Progenitor cell of endocrine pancreas (in vitro differentiated cells): ENCODE measurements at regions not wholly inside any gene's neighbourhood (a gene's known extent, or its start where the extent isn't known, plus 50 kb on each side); places are given as distances from the start of the nearest gene placed in this dataset.
"Not testable (repeated sequence)": the region's sequence is repeated elsewhere in the genome, so short reads cannot be mapped to it uniquely, and the experiment has no call there.

ENCODE experiments used
- DNase-seq: peaks from one replicate; pipeline ENCODE4 v3.0.0; 2021; ENCODE audit warnings: low spot score; ENCODE audit not compliant: unreplicated experiment
- H3K27ac Mint-ChIP-seq: 2 replicates; pipeline ENCODE4 v1.8.0; 2021; ENCODE audit warnings: mild to moderate bottlenecking, moderate library complexity, mixed read lengths
- H3K27me3 Mint-ChIP-seq: 2 replicates; pipeline ENCODE4 v1.8.0; 2021; ENCODE audit warnings: mixed read lengths
- H3K36me3 Mint-ChIP-seq: 2 replicates; pipeline ENCODE4 v1.8.0; 2022; ENCODE audit warnings: mixed read lengths; ENCODE audit not compliant: insufficient read depth
- H3K4me1 Mint-ChIP-seq: 2 replicates; pipeline ENCODE4 v1.8.0; 2021; ENCODE audit warnings: low read depth, mixed read lengths
- H3K4me3 Mint-ChIP-seq: 2 replicates; pipeline ENCODE4 v1.8.0; 2021; ENCODE audit warnings: low read depth, mild to moderate bottlenecking, moderate library complexity, mixed read lengths
- H3K9me3 Mint-ChIP-seq: 2 replicates; pipeline ENCODE4 v1.8.0; 2021; ENCODE audit warnings: low read depth, mixed read lengths
- TF ChIP-seq, protein P1 (sequence below): fragments of 200-600 bp; sonication (generic); IDR thresholded peaks from one replicate; pipeline ENCODE4 v1.5.0; 2021; ENCODE audit warnings: antibody characterized with exemption, mild to moderate bottlenecking; ENCODE audit not compliant: unreplicated experiment

DNA sequence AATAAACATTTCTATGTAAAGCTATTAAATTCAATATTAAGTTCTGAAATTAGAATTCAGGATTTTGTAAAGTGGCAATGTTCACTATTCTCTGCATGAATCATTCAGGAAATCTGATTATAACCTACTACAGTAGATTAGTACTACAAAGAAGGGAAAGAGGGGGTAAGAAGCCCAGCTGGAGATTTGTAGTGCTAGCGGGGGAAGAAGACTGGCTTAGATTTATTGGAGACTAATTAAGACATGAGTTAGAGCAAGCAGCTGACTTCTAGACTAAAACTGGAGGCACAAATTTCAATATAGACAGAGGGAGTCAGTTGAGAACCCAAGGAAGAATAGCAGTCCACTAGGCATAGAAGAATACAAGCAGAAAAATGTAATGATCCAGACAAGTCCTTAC, 55.8 kb upstream of the SETMAR start:
- H3K27me3 Mint-ChIP-seq: peaks cover 3% of the 10 kb centered on the region

DNA sequence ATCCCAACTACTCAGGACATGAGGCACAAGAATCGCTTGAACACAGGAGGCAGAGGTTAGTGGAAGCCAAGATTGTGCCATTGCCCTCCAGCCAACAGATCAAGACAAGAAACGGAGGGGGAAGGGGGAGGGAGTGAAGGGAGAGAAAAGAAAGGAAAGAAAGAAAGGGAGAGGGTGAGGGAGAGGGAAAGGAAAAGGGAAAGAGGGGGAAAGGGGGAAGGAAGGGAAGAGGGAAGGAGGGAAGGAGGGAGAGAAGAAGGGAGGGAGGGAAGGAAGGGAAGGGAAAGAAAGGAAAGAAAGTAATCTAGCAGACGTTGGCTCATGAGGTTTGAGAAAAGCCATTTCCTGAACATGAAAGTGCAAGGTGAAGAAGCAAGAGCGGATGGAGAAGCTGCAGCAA, 53.1 kb upstream of the SETMAR start:
- no peaks in the 10 kb centered on the region for H3K27me3 Mint-ChIP-seq
- DNase-seq: no peak
- H3K27ac Mint-ChIP-seq: no peak overlapping the region
- TF ChIP-seq, protein P1, sequence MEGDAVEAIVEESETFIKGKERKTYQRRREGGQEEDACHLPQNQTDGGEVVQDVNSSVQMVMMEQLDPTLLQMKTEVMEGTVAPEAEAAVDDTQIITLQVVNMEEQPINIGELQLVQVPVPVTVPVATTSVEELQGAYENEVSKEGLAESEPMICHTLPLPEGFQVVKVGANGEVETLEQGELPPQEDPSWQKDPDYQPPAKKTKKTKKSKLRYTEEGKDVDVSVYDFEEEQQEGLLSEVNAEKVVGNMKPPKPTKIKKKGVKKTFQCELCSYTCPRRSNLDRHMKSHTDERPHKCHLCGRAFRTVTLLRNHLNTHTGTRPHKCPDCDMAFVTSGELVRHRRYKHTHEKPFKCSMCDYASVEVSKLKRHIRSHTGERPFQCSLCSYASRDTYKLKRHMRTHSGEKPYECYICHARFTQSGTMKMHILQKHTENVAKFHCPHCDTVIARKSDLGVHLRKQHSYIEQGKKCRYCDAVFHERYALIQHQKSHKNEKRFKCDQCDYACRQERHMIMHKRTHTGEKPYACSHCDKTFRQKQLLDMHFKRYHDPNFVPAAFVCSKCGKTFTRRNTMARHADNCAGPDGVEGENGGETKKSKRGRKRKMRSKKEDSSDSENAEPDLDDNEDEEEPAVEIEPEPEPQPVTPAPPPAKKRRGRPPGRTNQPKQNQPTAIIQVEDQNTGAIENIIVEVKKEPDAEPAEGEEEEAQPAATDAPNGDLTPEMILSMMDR: no peak
- H3K4me3 Mint-ChIP-seq: no peak overlapping the region
- H3K9me3 Mint-ChIP-seq: peaks cover 2% of the 10 kb centered on the region
- no peaks in the 10 kb centered on the region for H3K36me3 Mint-ChIP-seq
- H3K4me1 Mint-ChIP-seq: no peaks in the 10 kb centered on the region

More for the DNA sequence above, 55.8 kb upstream of the SETMAR start:
- no peaks in the 10 kb centered on the region for H3K36me3 Mint-ChIP-seq
- peaks cover 10% of the 10 kb centered on the region for H3K9me3 Mint-ChIP-seq
- H3K27ac Mint-ChIP-seq: no peak overlapping the region
- H3K4me3 Mint-ChIP-seq: no peak overlapping the region
- TF ChIP-seq, protein P1: no peak
- no peaks in the 10 kb centered on the region for H3K4me1 Mint-ChIP-seq
- DNase-seq: no peak

DNA sequence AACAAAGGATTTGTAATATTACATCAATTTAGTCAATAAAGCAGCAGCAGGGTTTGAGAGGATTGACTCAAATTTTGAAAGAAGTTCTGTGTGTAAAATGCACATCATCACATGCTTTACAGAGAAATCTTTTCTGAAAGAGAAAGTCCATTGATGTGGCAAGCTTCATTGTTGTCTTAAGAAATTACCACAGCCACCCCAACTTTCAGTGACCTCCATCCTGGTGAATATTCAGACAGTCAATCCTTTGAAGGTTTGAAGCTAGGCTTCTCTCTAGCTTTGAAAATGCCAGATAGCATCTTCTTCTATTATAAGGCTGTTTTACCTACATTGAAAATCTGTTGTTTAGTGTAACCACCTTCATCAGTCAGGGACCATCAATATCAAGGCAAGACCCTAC, 51.8 kb upstream of the SETMAR start:
- Mint-ChIP-seq H3K9me3 (peaks cover 2% of the 10 kb centered on the region), H3K4me3 (no peak overlapping the region), H3K36me3 (no peaks in the 10 kb centered on the region), H3K27ac (no peak overlapping the region), H3K4me1 (no peaks in the 10 kb centered on the region), H3K27me3 (no peaks in the 10 kb centered on the region)
- TF ChIP-seq, protein P1: no peak
- no peak for DNase-seq

DNA sequence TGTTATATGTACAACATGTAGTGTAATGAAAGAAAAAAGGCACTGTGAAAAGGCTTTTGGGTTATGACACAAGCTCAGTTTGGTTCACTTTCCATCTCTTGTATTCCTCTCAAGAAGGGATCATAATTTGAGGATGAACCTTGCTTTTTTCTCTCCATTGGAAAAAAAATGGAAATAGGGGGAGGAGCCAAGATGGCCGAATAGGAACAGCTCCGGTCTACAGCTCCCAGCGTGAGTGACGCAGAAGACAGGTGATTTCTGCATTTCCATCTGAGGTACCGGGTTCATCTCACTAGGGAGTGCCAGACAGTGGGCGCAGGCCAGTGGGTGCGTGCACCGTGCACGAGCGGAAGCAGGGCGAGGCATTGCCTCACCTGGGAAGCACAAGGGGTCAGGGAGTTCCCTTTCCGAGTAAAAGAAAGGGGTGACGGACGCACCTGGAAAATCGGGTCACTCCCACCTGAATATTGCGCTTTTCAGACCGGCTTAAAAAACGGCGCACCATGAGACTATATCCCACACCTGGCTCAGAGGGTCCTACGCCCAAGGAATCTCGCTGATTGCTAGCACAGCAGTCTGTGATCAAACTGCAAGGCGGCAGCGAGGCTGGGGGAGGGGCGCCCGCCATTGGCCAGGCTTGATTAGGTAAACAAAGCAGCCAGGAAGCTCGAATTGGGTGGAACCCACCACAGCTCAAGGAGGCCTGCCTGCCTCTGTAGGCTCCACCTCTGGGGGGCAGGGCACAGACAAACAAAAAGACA, 49.9 kb upstream of the SETMAR start:
- H3K4me1 Mint-ChIP-seq, H3K36me3 Mint-ChIP-seq, H3K9me3 Mint-ChIP-seq, DNase-seq, H3K27me3 Mint-ChIP-seq: not testable (repeated sequence)
- Mint-ChIP-seq H3K27ac (peak overlapping the region; percentile 10), H3K4me3 (peak overlapping the region; percentile 42)
